ENCODE measurements at regions not wholly inside any gene's neighbourhood (a gene's known extent, or its start where the extent isn't known, plus 50 kb on each side); places are given as distances from the start of the nearest gene placed in this dataset.
"Not testable (repeated sequence)": the region's sequence is repeated elsewhere in the genome, so short reads cannot be mapped to it uniquely, and the experiment has no call there.

DNA sequence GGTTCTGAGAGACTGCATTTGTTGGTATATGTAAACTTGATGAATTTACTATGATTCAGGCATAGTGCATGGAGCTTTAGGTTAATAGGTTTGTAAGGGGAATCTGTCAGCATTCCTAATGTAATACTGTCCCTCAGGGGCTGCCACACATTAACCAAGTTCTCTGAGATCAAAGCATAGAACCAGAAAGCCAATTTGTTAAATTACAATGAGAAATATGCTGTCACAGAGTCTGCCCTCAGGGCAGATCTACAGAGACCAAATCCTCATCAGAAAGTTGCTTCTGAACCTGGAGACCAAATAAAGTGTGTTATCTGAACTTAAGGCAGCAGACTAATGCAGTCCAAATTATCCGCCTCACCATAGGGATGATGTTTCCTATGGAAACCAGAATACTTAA, 250.8 kb upstream of the HTR1E start:
- no peak for DNase-seq (ENCODE audit: low spot score)
- TF ChIP-seq, protein P1, sequence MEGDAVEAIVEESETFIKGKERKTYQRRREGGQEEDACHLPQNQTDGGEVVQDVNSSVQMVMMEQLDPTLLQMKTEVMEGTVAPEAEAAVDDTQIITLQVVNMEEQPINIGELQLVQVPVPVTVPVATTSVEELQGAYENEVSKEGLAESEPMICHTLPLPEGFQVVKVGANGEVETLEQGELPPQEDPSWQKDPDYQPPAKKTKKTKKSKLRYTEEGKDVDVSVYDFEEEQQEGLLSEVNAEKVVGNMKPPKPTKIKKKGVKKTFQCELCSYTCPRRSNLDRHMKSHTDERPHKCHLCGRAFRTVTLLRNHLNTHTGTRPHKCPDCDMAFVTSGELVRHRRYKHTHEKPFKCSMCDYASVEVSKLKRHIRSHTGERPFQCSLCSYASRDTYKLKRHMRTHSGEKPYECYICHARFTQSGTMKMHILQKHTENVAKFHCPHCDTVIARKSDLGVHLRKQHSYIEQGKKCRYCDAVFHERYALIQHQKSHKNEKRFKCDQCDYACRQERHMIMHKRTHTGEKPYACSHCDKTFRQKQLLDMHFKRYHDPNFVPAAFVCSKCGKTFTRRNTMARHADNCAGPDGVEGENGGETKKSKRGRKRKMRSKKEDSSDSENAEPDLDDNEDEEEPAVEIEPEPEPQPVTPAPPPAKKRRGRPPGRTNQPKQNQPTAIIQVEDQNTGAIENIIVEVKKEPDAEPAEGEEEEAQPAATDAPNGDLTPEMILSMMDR (IDR thresholded peaks at IDR 0.05), result no peak
- H3K4me3 ChIP-seq, result no peak overlapping the region
- no peak overlapping the region for H3K27ac ChIP-seq

DNA sequence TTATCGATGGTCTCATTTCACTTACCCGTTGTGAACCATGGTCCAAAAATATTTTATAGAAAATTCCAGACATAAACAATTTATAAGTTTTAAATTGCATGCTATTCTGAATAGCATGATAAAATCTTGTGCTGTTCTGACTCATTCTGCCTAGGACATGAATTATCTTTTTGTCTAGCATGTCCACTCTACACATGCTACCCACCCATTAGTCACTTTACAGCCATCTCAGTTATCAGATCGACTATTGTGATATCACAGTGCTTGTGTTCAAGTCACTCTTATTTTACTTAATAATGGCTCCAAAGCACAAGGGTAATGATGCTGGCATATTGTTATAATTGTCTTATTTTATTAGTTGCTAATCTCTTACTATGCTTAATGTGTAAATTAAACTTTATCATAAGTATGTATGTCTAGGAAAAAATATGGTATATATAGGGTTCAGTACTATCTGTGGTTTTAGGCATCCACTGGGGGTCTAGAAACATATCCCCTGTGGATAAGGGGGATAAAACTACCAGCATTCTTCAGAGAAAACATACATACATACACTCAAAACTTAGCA, 252.0 kb upstream of the HTR1E start:
- H3K4me3 ChIP-seq, result no peak overlapping the region
- DNase-seq (ENCODE audit: low spot score), result no peak
- TF ChIP-seq, protein P1 (IDR thresholded peaks at IDR 0.05), result no peak
- H3K27ac ChIP-seq, result no peak overlapping the region

DNA sequence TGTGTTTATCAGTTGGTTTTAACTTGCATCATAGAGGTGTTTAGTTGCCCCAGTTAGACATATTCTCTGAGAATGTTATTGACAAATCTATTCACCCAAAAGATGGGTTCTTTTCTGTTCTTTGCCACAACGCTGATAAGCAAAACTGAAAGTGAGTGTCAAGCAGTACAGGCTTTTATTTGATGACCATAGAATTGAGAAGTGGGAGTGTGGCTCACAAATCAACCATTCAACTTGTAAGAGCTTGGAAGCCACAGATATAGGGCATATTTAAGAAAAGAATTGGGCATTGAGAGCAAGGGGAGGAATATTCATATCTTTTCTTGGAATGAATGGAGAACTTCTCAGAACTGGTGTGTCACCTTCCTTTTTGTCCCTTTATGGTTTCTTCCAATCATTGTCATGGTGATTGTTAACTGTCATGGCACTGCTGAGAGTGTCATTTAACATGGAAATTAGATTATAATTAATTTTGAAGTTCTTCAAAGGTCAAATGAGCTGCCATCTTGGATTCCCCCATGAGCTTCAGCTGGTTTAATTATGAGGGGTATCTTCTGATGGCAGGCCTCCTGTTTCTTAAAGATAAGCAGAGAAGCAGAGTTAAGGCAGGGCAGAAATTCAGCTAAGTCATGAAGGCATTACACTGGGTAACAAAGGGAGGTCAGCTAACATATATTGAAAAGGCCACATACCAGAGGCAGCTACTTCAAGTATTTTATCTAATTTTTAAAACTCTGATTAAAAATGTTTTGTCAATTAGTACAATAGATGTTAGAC, 254.0 kb upstream of the HTR1E start:
- TF ChIP-seq, protein P1 (IDR thresholded peaks at IDR 0.05), result no peak
- DNase-seq (ENCODE audit: low spot score), result no peak
- Histone ChIP-seq H3K4me3 (no peak overlapping the region), H3K27ac (no peak overlapping the region)

DNA sequence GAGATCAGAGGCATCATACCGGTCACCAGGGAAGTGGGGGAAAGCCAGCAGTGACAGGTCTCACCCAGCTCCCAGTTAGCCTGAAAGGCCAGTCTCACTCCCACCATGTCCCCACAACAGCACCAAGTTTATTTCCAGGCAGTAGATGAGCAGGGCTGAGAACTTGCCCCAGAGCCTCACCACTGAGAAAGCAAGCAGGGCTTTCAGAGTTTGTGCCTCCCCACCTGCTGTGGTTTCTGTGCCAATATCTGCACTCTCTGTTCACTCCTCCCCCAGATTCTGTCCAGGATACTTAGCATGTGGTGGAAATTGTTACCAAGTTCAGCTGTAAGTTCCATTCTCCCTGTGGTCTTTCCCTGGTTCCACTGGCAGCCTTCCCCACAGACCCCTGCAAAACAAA, 255.0 kb upstream of the HTR1E start:
- Histone ChIP-seq H3K27ac (no peak overlapping the region), H3K4me3 (no peak overlapping the region)
- TF ChIP-seq, protein P1 (IDR thresholded peaks at IDR 0.05), result no peak
- DNase-seq (ENCODE audit: low spot score), result no peak

DNA sequence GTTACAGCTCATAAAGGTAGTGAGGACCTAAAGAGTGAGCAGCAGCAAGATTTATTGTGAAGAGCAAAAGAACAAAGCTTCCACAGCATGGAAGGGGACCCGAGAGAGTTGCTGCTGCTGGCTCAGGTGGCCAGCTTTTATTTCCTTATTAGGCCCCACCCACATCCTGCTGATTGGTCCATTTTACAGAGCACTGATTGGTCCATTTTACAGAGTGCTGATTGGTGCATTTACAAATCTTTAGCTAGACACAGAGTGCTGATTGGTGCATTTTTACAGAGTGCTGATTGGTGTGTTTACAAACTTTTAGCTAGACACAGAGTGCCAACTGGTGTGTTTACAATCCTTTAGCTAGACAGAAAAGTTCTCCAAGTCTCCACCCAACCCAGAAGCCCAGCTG, 256.2 kb upstream of the HTR1E start:
- not testable (repeated sequence) for H3K4me3 ChIP-seq; H3K27ac ChIP-seq; DNase-seq (ENCODE audit: low spot score)

DNA sequence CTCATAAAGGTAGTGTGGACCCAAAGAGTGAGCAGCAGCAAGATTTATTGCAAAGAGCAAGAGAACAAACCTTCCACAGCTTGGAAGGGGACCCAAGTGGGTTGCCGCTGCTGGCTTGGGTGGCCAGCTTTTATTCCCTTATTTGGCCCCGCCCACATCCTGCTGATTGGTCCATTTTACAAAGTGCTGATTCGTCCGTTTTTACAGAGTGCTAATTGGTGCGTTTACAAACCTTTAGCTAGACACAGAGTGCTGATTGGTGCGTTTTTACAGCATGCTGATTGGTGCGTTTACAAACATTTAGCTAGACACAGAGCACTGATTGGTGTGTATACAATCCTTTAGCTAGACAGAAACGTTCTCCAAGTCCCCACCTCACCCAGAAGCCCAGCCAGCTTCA, 265.2 kb upstream of the HTR1E start:
- DNase-seq (ENCODE audit: low spot score); H3K4me3 ChIP-seq; H3K27ac ChIP-seq: not testable (repeated sequence)

DNA sequence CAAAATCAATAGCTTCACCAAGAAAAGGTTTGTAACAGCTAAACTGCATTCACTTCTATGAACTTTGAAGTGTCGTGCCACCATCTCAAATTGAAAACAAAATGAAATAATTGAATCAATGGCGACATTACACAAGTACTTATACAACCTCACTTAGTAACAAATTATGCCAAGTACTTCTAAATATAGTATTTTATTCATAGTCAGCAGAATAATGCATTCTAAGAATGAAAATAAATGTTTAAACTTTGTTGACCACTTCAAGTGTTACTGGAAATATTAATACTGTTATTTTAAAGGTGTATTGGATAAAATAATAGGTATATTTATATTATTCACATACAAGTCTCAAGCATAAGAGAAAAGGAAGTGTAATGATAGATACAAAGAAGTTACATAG, 280.1 kb upstream of the HTR1E start:
- no peak for DNase-seq (ENCODE audit: low spot score)
- TF ChIP-seq, protein P1 (IDR thresholded peaks at IDR 0.05), result no peak
- Histone ChIP-seq H3K4me3 (no peak overlapping the region), H3K27ac (no peak overlapping the region)

DNA sequence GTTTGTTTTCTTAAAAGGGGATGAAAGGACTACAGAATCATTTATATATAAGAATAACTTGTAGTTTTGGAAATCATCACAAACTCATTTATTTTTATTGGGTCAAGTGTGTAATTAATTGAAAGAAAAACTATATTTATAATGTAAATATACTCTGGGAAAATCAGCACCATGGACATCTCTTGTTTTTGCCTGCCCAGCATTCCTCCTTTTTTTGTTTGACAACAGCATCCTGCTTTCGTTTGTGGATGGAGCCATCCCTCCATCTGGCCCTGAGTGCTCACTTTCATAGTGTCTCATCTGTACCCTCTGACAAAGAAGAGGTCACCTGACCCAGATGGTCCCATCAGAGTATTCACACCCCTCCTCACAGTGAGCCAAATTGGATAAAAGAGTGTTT, 308.2 kb upstream of the HTR1E start:
- Histone ChIP-seq H3K4me3 (no peak overlapping the region), H3K27ac (no peak overlapping the region)
- no peak for DNase-seq (ENCODE audit: low spot score)
- TF ChIP-seq, protein P1 (IDR thresholded peaks at IDR 0.05), result no peak
